GM12873 (cell line): ENCODE measurements at regions not wholly inside any gene's neighbourhood (a gene's known extent, or its start where the extent isn't known, plus 50 kb on each side); places are given as distances from the start of the nearest gene placed in this dataset.

Experiments used
- TF ChIP-seq, protein P1 (sequence below): IDR thresholded peaks from 2 replicates; pipeline ENCODE4 v1.5.1; 2012; ENCODE audit warnings: low read depth, mild to moderate bottlenecking, moderate library complexity, low read length, control low read depth; ENCODE audit not compliant: insufficient read depth; ENCODE audit errors: missing control alignments

DNA sequence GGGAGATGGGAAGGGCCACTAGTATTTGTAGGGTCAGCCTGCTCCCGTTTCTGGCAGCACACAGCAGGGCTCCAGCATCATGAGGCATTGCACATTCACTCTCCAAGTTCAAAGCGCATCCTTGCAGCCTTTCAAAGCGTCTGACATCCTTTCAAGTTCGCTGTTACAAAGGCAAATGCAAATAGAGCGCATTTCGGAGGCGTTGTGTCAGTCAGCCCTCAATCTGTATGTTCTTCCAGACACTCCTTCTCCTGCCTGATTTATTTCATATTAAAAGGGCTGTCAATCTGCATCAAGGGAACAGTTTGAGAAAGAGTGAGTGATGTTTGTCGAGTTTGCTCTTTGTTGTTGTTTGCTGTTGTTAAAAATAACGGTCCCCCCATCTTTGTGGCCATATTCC, 188.5 kb downstream of the SNX10 start:
- TF ChIP-seq, protein P1, sequence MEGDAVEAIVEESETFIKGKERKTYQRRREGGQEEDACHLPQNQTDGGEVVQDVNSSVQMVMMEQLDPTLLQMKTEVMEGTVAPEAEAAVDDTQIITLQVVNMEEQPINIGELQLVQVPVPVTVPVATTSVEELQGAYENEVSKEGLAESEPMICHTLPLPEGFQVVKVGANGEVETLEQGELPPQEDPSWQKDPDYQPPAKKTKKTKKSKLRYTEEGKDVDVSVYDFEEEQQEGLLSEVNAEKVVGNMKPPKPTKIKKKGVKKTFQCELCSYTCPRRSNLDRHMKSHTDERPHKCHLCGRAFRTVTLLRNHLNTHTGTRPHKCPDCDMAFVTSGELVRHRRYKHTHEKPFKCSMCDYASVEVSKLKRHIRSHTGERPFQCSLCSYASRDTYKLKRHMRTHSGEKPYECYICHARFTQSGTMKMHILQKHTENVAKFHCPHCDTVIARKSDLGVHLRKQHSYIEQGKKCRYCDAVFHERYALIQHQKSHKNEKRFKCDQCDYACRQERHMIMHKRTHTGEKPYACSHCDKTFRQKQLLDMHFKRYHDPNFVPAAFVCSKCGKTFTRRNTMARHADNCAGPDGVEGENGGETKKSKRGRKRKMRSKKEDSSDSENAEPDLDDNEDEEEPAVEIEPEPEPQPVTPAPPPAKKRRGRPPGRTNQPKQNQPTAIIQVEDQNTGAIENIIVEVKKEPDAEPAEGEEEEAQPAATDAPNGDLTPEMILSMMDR = no peak

DNA sequence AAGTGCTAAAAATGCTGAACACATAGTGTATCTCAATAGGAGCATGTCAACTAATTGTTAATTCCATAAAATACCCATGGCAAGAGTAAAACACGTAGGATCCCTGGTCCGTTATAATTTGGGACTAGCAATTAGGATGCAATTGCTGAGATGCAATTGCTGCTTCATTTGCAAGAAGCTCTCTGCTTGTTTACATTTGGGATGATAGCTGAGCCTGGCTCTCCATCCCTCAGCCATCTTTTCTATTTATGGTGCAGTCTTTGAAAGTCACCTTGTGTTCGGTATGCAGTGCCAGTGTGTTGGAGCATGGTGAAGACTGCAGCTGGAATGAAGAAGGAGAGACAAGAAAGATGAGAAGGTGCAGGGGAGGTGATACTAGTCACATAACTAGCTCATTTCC, 191.3 kb downstream of the SNX10 start:
- TF ChIP-seq, protein P1 = no peak

DNA sequence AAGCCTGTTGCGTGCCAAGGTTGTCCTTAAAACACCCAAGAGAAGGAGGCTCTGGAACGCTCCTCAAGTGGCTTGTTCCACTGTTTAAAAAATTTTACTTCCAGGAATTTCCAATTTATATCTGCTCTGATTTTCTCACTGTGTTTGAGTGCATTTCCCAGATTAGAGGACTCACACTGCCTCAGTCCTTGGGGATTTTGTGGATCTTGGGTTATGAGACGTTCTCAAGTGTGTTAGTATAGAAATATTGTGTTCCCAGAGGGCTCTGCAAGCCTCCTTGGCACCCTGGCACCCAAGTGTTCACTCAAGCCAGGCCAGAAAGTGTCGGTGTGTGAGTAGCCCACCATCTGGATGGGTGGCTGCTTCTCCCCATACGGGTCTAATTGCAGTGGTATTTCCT, 192.2 kb downstream of the SNX10 start:
- TF ChIP-seq, protein P1 = no peak

DNA sequence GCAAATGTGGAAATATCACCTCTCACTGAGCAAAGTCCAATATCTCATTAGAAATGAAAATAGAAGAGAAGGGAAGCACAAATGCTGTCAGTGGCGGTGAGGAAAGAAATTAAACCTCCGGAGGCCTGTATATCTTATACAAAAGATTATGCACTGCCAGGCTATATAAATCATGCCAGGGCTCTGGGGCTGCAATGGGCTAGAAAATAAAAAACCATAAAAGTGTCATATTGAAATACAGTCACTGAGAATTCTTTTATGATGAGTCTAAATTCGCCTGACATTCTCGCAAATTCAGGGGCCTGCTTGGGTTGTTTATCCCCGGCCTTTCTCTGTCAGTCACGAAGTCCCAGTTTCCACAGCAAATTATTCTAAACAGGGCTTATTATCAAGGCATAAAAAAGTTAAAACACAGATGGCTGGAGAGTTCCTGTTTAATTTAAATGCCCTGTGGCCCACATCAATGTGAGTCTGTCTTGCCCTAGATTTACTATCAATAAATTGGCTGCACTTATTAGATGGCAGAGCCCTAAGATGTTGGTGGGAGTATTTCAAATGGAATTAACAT, 193.8 kb downstream of the SNX10 start:
- TF ChIP-seq, protein P1 = no peak

DNA sequence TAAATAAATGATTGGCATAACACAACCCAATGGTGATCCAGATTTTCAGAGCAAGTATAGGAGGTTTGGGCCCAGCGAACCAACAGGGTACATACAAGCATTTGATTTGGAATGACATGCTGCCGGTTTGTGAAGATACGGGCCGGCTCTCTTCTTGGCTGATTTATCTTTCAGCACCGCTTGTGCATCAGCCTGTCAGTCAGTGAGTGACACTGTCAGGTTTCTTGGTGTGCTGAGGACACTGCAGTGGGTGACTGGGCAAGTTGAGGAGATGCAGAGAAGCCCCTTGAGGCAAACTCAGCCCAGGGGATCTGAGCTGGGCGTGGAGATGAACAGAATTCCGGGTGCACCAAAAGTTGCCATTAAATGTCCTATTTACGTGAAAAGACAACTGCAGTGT, 194.5 kb downstream of the SNX10 start:
- TF ChIP-seq, protein P1 = no peak

DNA sequence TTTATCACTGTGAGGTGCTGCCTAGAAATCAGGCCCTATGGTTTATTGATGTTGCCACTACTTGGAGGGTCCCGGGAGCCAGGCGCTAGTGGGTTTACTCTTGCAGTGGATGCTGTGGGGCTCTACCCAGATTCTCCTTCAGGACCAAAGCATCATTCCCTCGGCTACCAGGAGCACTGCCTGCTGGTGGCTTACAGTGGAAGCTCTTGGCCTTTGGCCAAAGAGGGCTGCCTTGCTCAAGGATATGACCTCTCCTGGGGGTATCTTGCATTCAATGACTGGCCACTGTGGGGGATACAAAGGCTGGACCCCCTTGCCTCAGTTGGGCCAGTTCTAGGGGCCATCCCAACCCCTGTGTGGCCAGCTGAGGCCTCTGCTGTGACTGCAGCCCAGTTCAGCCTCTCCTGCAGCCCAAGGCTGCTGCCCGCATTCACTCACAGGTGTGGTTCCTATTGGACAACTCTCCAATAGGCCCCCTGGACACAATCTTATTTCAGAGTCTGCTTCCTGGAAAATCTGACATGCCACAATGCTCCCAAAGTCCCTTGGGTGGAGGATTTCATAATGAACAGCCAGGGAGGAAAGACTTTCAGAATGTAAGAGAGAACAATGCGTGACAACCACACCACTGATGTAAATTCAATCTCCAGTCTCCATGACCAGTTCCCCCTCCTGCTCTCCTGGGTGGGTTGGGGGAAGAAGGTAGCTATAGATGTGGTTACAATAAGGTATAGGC, 196.3 kb downstream of the SNX10 start:
- TF ChIP-seq, protein P1 = no peak

DNA sequence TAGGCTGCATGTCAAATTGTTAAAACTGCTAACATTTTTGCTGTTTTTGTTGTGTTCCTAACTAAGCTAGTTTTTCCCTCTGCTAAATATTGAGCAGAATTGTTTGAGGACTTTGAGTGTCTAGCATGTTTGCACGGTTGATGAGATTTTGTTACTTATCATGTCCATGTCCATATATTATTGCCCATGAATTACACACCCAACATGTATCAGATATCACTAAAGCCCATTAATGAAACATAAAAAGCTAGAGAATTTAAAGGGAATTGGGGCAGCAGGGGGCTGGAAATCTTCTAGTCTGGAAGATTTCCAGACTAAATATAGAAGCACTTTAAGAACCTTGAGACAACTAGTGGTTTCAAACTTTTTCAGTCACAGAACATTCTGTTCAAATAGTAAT, 197.7 kb downstream of the SNX10 start:
- TF ChIP-seq, protein P1 = no peak
